Osteoblast (primary cell): ENCODE measurements at regions not wholly inside any gene's neighbourhood (a gene's known extent, or its start where the extent isn't known, plus 50 kb on each side); places are given as distances from the start of the nearest gene placed in this dataset.

ENCODE experiments used
- DNase-seq: peaks from one replicate; pipeline ENCODE4 v3.0.0; 2011; ENCODE audit warnings: low spot score, mixed read lengths; ENCODE audit not compliant: insufficient read length; ENCODE audit errors: missing footprints
- H2AFZ ChIP-seq: 2 replicates; pipeline ENCODE4 v1.6.0; 2011; ENCODE audit warnings: mild to moderate bottlenecking, low read length
- H3K27ac ChIP-seq: 2 replicates; pipeline ENCODE4 v1.5.1; 2011; ENCODE audit warnings: mild to moderate bottlenecking, low read depth, low read length, moderate library complexity
- H3K27me3 ChIP-seq: 2 replicates; pipeline ENCODE4 v1.6.0; 2012; ENCODE audit warnings: mild to moderate bottlenecking, control low read depth, inconsistent platforms, low read length, moderate library complexity; ENCODE audit not compliant: insufficient read depth
- H3K36me3 ChIP-seq: 2 replicates; pipeline ENCODE4 v1.5.1; 2011; ENCODE audit warnings: mild to moderate bottlenecking, low read length, control low read depth, moderate library complexity; ENCODE audit not compliant: insufficient read depth
- H3K4me1 ChIP-seq: 2 replicates; pipeline ENCODE4 v1.5.1; 2011; ENCODE audit warnings: mild to moderate bottlenecking, low read length, control low read depth, moderate library complexity; ENCODE audit not compliant: insufficient read depth
- H3K4me2 ChIP-seq: 2 replicates; pipeline ENCODE4 v1.6.0; 2011; ENCODE audit warnings: mild to moderate bottlenecking, low read length; ENCODE audit not compliant: insufficient read depth
- H3K4me3 ChIP-seq: fragments of 200-600 bp; sonication (generic); 3 replicates; pipeline ENCODE4 v1.5.1; 2012; ENCODE audit warnings: mild to moderate bottlenecking, low read length, inconsistent platforms; ENCODE audit not compliant: insufficient read depth
- H3K79me2 ChIP-seq: 2 replicates; pipeline ENCODE4 v1.6.0; 2012; ENCODE audit warnings: mild to moderate bottlenecking, low read length, control low read depth, inconsistent platforms; ENCODE audit not compliant: insufficient read depth
- H3K9me3 ChIP-seq: 2 replicates; pipeline ENCODE4 v1.5.1; 2011; ENCODE audit warnings: low read depth, low read length, control low read depth
- H4K20me1 ChIP-seq: 2 replicates; pipeline ENCODE4 v1.6.0; 2012; ENCODE audit warnings: mild to moderate bottlenecking, low read length, control low read depth; ENCODE audit not compliant: insufficient read depth
- CTCF ChIP-seq: IDR thresholded peaks from 2 replicates; pipeline ENCODE4 v1.5.1; 2011; ENCODE audit warnings: mild to moderate bottlenecking, low read depth, low read length, moderate library complexity; ENCODE audit errors: extremely low read depth

- no peaks in the 10 kb centered on the region for H3K4me1 ChIP-seq
- TF ChIP-seq CTCF: no peak
- H3K36me3 ChIP-seq: no peaks in the 10 kb centered on the region
- no peaks in the 10 kb centered on the region for H4K20me1 ChIP-seq
- no peak overlapping the region for H2AFZ ChIP-seq
- no peaks in the 10 kb centered on the region for H3K27me3 ChIP-seq
- no peaks in the 10 kb centered on the region for H3K79me2 ChIP-seq
- no peak for DNase-seq
- no peak overlapping the region for H3K4me2 ChIP-seq
- no peaks in the 10 kb centered on the region for H3K9me3 ChIP-seq
- H3K27ac ChIP-seq: no peak overlapping the region
- no peak overlapping the region for H3K4me3 ChIP-seq
Measured at GRCh38 chr6:155974811-155975323, 519.2 kb upstream of the NOX3 start.

- TF ChIP-seq CTCF: no peak
Measured at GRCh38 chr6:155974359-155974758, 518.7 kb upstream of the NOX3 start.

GRCh38 chr6:155970876-155971708 is 515.5 kb upstream of the NOX3 start:
- Histone ChIP-seq H3K4me1 (no peaks in the 10 kb centered on the region), H3K36me3 (no peaks in the 10 kb centered on the region), H3K4me2 (no peak overlapping the region), H3K9me3 (no peaks in the 10 kb centered on the region), H3K27ac (no peak overlapping the region), H3K79me2 (no peaks in the 10 kb centered on the region), H4K20me1 (no peaks in the 10 kb centered on the region), H3K27me3 (no peaks in the 10 kb centered on the region), H2AFZ (no peak overlapping the region), H3K4me3 (no peak overlapping the region)
- DNase-seq: no peak
- no peak for TF ChIP-seq CTCF

More at GRCh38 chr6:155974359-155974758, 518.7 kb upstream of the NOX3 start:
- Histone ChIP-seq H3K27ac (no peak overlapping the region), H2AFZ (no peak overlapping the region), H3K9me3 (no peaks in the 10 kb centered on the region), H3K36me3 (no peaks in the 10 kb centered on the region), H3K4me3 (no peak overlapping the region), H3K4me2 (no peak overlapping the region), H3K27me3 (no peaks in the 10 kb centered on the region), H4K20me1 (no peaks in the 10 kb centered on the region), H3K79me2 (no peaks in the 10 kb centered on the region), H3K4me1 (no peaks in the 10 kb centered on the region)
- DNase-seq: peak; percentile 15

GRCh38 chr6:155970472-155970871 is 514.8 kb upstream of the NOX3 start:
- H3K4me3 ChIP-seq: no peak overlapping the region
- no peaks in the 10 kb centered on the region for H3K9me3 ChIP-seq
- H3K79me2 ChIP-seq: no peaks in the 10 kb centered on the region
- no peak for DNase-seq
- H3K36me3 ChIP-seq: no peaks in the 10 kb centered on the region
- H4K20me1 ChIP-seq: no peaks in the 10 kb centered on the region
- no peak for TF ChIP-seq CTCF
- no peak overlapping the region for H3K27ac ChIP-seq
- no peaks in the 10 kb centered on the region for H3K4me1 ChIP-seq
- H3K27me3 ChIP-seq: no peaks in the 10 kb centered on the region
- no peak overlapping the region for H2AFZ ChIP-seq
- H3K4me2 ChIP-seq: no peak overlapping the region
